Common myeloid progenitor, CD34-positive (primary cell): ENCODE measurements at regions not wholly inside any gene's neighbourhood (a gene's known extent, or its start where the extent isn't known, plus 50 kb on each side); places are given as distances from the start of the nearest gene placed in this dataset.

ENCODE experiments used
- CTCF ChIA-PET: fragments of 350-600 bp; sonication (Branson Sonifier 250); formaldehyde crosslinking; loops from one replicate; lab custom pipeline; 2021; ENCODE audit warnings: antibody characterized with exemption; lab: Charles Lee
- POLR2A ChIA-PET: fragments of 350-600 bp; sonication (Branson Sonifier 250); formaldehyde crosslinking; loops from one replicate; lab custom pipeline; 2021; ENCODE audit warnings: antibody characterized with exemption; lab: Charles Lee
- DNase-seq, 3 donors: peaks; one replicate each; pipeline versions ENCODE4 v3.0.0 to v3.0.0-alpha.2; 2013
- H3K27ac ChIP-seq, 2 experiments: 1 replicate in 1 of 2; 2 replicates in 1 of 2; pipeline ENCODE4 v1.7.0; 2013; ENCODE audit warnings: inconsistent platforms in 2 of 2, low read length in 2 of 2, mild to moderate bottlenecking in 2 of 2, low read depth in 1 of 2, moderate library complexity in 1 of 2; ENCODE audit not compliant: severe bottlenecking in 2 of 2, insufficient read depth in 1 of 2, poor library complexity in 1 of 2
- H3K27me3 ChIP-seq, 5 experiments: replicated peaks in 2 of 5; 1 replicate in 3 of 5; 2 replicates in 2 of 5; pipeline versions ENCODE4 v1.6.1 to v1.7.0; 2013; ENCODE audit warnings: low read length in 4 of 5, mild to moderate bottlenecking in 2 of 5, moderate library complexity in 2 of 5, inconsistent platforms in 1 of 5; ENCODE audit not compliant: insufficient read depth in 5 of 5, control insufficient read depth in 4 of 5
- H3K36me3 ChIP-seq, 4 experiments: 1 replicate in 2 of 4; 2 replicates in 2 of 4; pipeline versions ENCODE4 v1.6.1 to v1.7.0; 2013; ENCODE audit warnings: low read length in 3 of 4, control low read depth in 1 of 4, mild to moderate bottlenecking in 1 of 4; ENCODE audit not compliant: control insufficient read depth in 4 of 4, insufficient read depth in 4 of 4
- H3K4me1 ChIP-seq, 4 experiments: 1 replicate in 3 of 4; 2 replicates in 1 of 4; pipeline versions ENCODE4 v1.6.1 to v1.7.1; 2013; ENCODE audit warnings: low read length in 3 of 4, mild to moderate bottlenecking in 3 of 4, control low read depth in 1 of 4, inconsistent platforms in 1 of 4, moderate library complexity in 1 of 4; ENCODE audit not compliant: control insufficient read depth in 4 of 4, insufficient read depth in 4 of 4; ENCODE audit errors: control extremely low read depth in 1 of 4
- H3K4me3 ChIP-seq, 7 experiments: 1 replicate in 4 of 7; 2 replicates in 3 of 7; pipeline versions ENCODE4 v1.5.1 to v1.7.0; 2013; ENCODE audit warnings: mild to moderate bottlenecking in 7 of 7, low read length in 6 of 7, moderate library complexity in 6 of 7, inconsistent platforms in 2 of 7, low read depth in 2 of 7, control low read depth in 1 of 7; ENCODE audit not compliant: insufficient read depth in 4 of 7, control insufficient read depth in 1 of 7; ENCODE audit errors: extremely low read depth in 1 of 7
- H3K9me3 ChIP-seq, 5 experiments: 1 replicate in 4 of 5; 2 replicates in 1 of 5; pipeline versions ENCODE4 v1.6.1 to v1.7.1; 2013; ENCODE audit warnings: low read length in 4 of 5, mild to moderate bottlenecking in 2 of 5, inconsistent platforms in 1 of 5, low read depth in 1 of 5, moderate library complexity in 1 of 5; ENCODE audit not compliant: control insufficient read depth in 4 of 5, insufficient read depth in 2 of 5; ENCODE audit errors: control extremely low read depth in 1 of 5
- WGBS: methylation state at CpG from one replicate; pipeline ENCODE4 v1.1.5; 2013; ENCODE audit not compliant: insufficient coverage; 5-methylcytosine and 5-hydroxymethylcytosine counted together

GRCh38 chr9:91062281-91062680, 260.7 kb downstream of the SYK start:
- CTCF ChIA-PET = interaction anchor here (0.8 kb wide), 1 partner anchor 673 kb away, joined by 4 read pairs; no protein-coding TSS in a partner anchor
- 77% methylated on average over 2 of the region's 2 CpGs for WGBS

GRCh38 chr9:91063471-91063870, 261.9 kb downstream of the SYK start:
- no peak overlapping the region for H3K4me3 ChIP-seq
- DNase-seq = no peak
- peaks cover 0 to 10% (median 3%) of the 10 kb centered on the region in 4 experiments for H3K4me1 ChIP-seq
- CTCF ChIA-PET = no interaction called here
- no peak overlapping the region for H3K27ac ChIP-seq
- POLR2A ChIA-PET = no interaction called here
- 91% methylated on average over 7 of the region's 11 CpGs for WGBS
- peaks cover 0 to 3% (median 0%) of the 10 kb centered on the region in 5 experiments for H3K9me3 ChIP-seq
- H3K36me3 ChIP-seq = no peaks in the 10 kb centered on the region
- H3K27me3 ChIP-seq = peaks cover 0 to 2% (median 0%) of the 10 kb centered on the region in 5 experiments

More at GRCh38 chr9:91062281-91062680, 260.7 kb downstream of the SYK start:
- Histone ChIP-seq H3K4me3 (no peak overlapping the region), H3K36me3 (no peaks in the 10 kb centered on the region), H3K27ac (no peak overlapping the region), H3K4me1 (peaks cover 0 to 10% (median 3%) of the 10 kb centered on the region in 4 experiments), H3K27me3 (peaks cover 0 to 2% (median 0%) of the 10 kb centered on the region in 5 experiments), H3K9me3 (peaks cover 0 to 3% (median 0%) of the 10 kb centered on the region in 5 experiments)
- no peak for DNase-seq
- POLR2A ChIA-PET = no interaction called here

- Histone ChIP-seq H3K36me3 (no peaks in the 10 kb centered on the region), H3K27me3 (peaks cover 0 to 2% (median 0%) of the 10 kb centered on the region in 5 experiments), H3K27ac (no peak overlapping the region), H3K9me3 (peaks cover 0 to 6% (median 0%) of the 10 kb centered on the region in 5 experiments), H3K4me1 (peaks cover 0 to 10% (median 3%) of the 10 kb centered on the region in 4 experiments), H3K4me3 (no peak overlapping the region)
- DNase-seq = no peak
- 100% methylated on average over 1 of the region's 5 CpGs for WGBS
- ChIA-PET POLR2A (no interaction called here), CTCF (interaction anchor here (1.3 kb wide), 1 partner anchor 24 kb away, joined by 4 read pairs; no protein-coding TSS in a partner anchor)
Measured at GRCh38 chr9:91065231-91066041, 263.8 kb downstream of the SYK start.

GRCh38 chr9:91066042-91066415, 264.4 kb downstream of the SYK start:
- WGBS = 96% methylated on average over 7 of the region's 7 CpGs
- ChIA-PET CTCF (interaction anchor here (1.3 kb wide), 1 partner anchor 23 kb away, joined by 4 read pairs; no protein-coding TSS in a partner anchor), POLR2A (no interaction called here)
- Histone ChIP-seq H3K27ac (no peak overlapping the region), H3K4me3 (no peak overlapping the region), H3K4me1 (peaks cover 0 to 10% (median 2%) of the 10 kb centered on the region in 4 experiments), H3K36me3 (no peaks in the 10 kb centered on the region), H3K9me3 (peaks cover 0 to 6% (median 0%) of the 10 kb centered on the region in 5 experiments), H3K27me3 (peaks cover 0 to 2% (median 0%) of the 10 kb centered on the region in 5 experiments)
- no peak for DNase-seq

- WGBS = 97% methylated on average over 4 of the region's 4 CpGs
- H3K36me3 ChIP-seq = no peaks in the 10 kb centered on the region
- no peak for DNase-seq
- H3K27ac ChIP-seq = no peak overlapping the region
- POLR2A ChIA-PET = no interaction called here
- no peak overlapping the region for H3K4me3 ChIP-seq
- H3K4me1 ChIP-seq = peaks cover 0 to 8% (median 0%) of the 10 kb centered on the region in 4 experiments
- CTCF ChIA-PET = interaction anchor here (0.9 to 1.3 kb wide), 2 partner anchors 23 to 84 kb away, joined by 3 to 4 read pairs; no protein-coding TSS in a partner anchor
- peaks cover 0 to 6% (median 0%) of the 10 kb centered on the region in 5 experiments for H3K9me3 ChIP-seq
- H3K27me3 ChIP-seq = peaks cover 0 to 2% (median 0%) of the 10 kb centered on the region in 5 experiments
Measured at GRCh38 chr9:91066856-91067255, 265.2 kb downstream of the SYK start.

- 96% methylated on average over 4 of the region's 4 CpGs for WGBS
- H3K9me3 ChIP-seq = peaks cover 0 to 6% (median 0%) of the 10 kb centered on the region in 5 experiments
- no peaks in the 10 kb centered on the region for H3K36me3 ChIP-seq
- peaks cover 0 to 3% (median 0%) of the 10 kb centered on the region in 4 experiments for H3K4me1 ChIP-seq
- H3K27ac ChIP-seq = no peak overlapping the region
- DNase-seq = no peak
- H3K27me3 ChIP-seq = peaks cover 0 to 2% (median 0%) of the 10 kb centered on the region in 5 experiments
- ChIA-PET CTCF (interaction anchor here (0.9 to 1.4 kb wide), 2 partner anchors 23 to 84 kb away, joined by 3 to 4 read pairs; no protein-coding TSS in a partner anchor), POLR2A (no interaction called here)
- H3K4me3 ChIP-seq = no peak overlapping the region
Measured at GRCh38 chr9:91067306-91067860, 265.8 kb downstream of the SYK start.
